Testis (tissue), 2 donors: ENCODE measurements at regions not wholly inside any gene's neighbourhood (a gene's known extent, or its start where the extent isn't known, plus 50 kb on each side); places are given as distances from the start of the nearest gene placed in this dataset.
A peak's percentile ranks its signal among the peaks of the same experiment; 100 is the strongest.

ENCODE experiments used
- DNase-seq: peaks from one replicate; pipeline ENCODE4 v3.0.0-alpha.2; 2019
- H3K27ac ChIP-seq, 2 donors: fragments of 200-600 bp; sonication (generic); one replicate each; pipeline ENCODE4 v1.5.1; 2019
- H3K27me3 ChIP-seq: fragments of 200-600 bp; sonication (generic); one replicate; pipeline ENCODE4 v1.5.1; 2019
- H3K36me3 ChIP-seq: fragments of 200-600 bp; sonication (generic); one replicate; pipeline ENCODE4 v1.5.1; 2017; ENCODE audit warnings: low read depth; ENCODE audit errors: missing control alignments
- H3K4me1 ChIP-seq: fragments of 200-600 bp; sonication (generic); one replicate; pipeline ENCODE4 v1.5.1; 2019
- H3K4me3 ChIP-seq, 2 donors: fragments of 200-600 bp; sonication (generic); one replicate each; pipeline ENCODE4 v1.5.1; 2017 to 2019
- H3K9me3 ChIP-seq: fragments of 200-600 bp; sonication (generic); one replicate; pipeline ENCODE4 v1.5.1; 2017
- CTCF ChIP-seq, 3 experiments: fragments of 450-650 bp in 2 of 3; fragments of 200-600 bp in 1 of 3; sonication (generic) in 1 of 3; IDR thresholded peaks; one replicate each; pipeline ENCODE4 v1.5.1; 2016 to 2019; ENCODE audit warnings: antibody characterized with exemption in 3 of 3, mild to moderate bottlenecking in 2 of 3, moderate library complexity in 1 of 3
- POLR2A ChIP-seq: fragments of 450-650 bp; IDR thresholded peaks from one replicate; pipeline ENCODE4 v1.6.1; 2017; ENCODE audit warnings: antibody characterized with exemption, mild to moderate bottlenecking, moderate library complexity
- WGBS, 2 donors: methylation state at CpG; one replicate each; pipeline ENCODE4 v1.1.5; 2018; 5-methylcytosine and 5-hydroxymethylcytosine counted together
- intact Hi-C: fragments of 100-400 bp; cut with DNase I; formaldehyde crosslinking; loops from one replicate; pipeline ENCODE4 v1.15.1; 2023; ENCODE audit warnings: low total_unique reads

- H3K4me3 ChIP-seq: no peak overlapping the region
- intact Hi-C loops: no loop called here
- no peaks in the 10 kb centered on the region for H3K36me3 ChIP-seq
- DNase-seq: no peak
- no peaks in the 10 kb centered on the region for H3K27me3 ChIP-seq
- TF ChIP-seq POLR2A (no peak), CTCF (IDR thresholded peaks at IDR 0.05) (no peak)
- H3K9me3 ChIP-seq: no peaks in the 10 kb centered on the region
- H3K4me1 ChIP-seq: no peaks in the 10 kb centered on the region
- WGBS, 2 donors: 63% methylated on average over 10 of the region's 10 CpGs
- H3K27ac ChIP-seq: no peak overlapping the region
Measured at GRCh38 chr5:174413567-174414314, 310.6 kb upstream of the MSX2 start.

GRCh38 chr5:174414315-174414710 is 310.1 kb upstream of the MSX2 start:
- H3K27ac ChIP-seq: no peak overlapping the region
- 29 to 52% methylated on average over 1 of the region's 1 CpG for WGBS, 2 donors
- no peaks in the 10 kb centered on the region for H3K27me3 ChIP-seq
- DNase-seq: no peak
- H3K9me3 ChIP-seq: no peaks in the 10 kb centered on the region
- no peaks in the 10 kb centered on the region for H3K4me1 ChIP-seq
- H3K36me3 ChIP-seq: no peaks in the 10 kb centered on the region
- H3K4me3 ChIP-seq: no peak overlapping the region
- no peak for TF ChIP-seq POLR2A
- TF ChIP-seq CTCF (IDR thresholded peaks at IDR 0.05): no peak
- intact Hi-C loops: no loop called here

- intact Hi-C loops: no loop called here
- peak; percentile 47 for DNase-seq
- H3K36me3 ChIP-seq: no peaks in the 10 kb centered on the region
- 2% methylated on average over 18 of the region's 18 CpGs for WGBS, 2 donors
- H3K4me1 ChIP-seq: peaks cover 5% of the 10 kb centered on the region
- no peak overlapping the region for H3K27ac ChIP-seq
- no peaks in the 10 kb centered on the region for H3K9me3 ChIP-seq
- TF ChIP-seq CTCF (IDR thresholded peaks at IDR 0.05): no peak
- H3K4me3 ChIP-seq: peak overlapping the region; percentile 15 to 22
- no peaks in the 10 kb centered on the region for H3K27me3 ChIP-seq
Measured at GRCh38 chr5:174418809-174419539, 305.4 kb upstream of the MSX2 start.

GRCh38 chr5:174419540-174420132 is 304.7 kb upstream of the MSX2 start:
- 8 to 11% methylated on average over 17 of the region's 17 CpGs for WGBS, 2 donors
- intact Hi-C loops: loop anchor here (10.0 kb wide), 1 partner anchor 375 kb away; no protein-coding TSS in a partner anchor
- H3K36me3 ChIP-seq: no peaks in the 10 kb centered on the region
- no peak overlapping the region for H3K27ac ChIP-seq
- H3K27me3 ChIP-seq: no peaks in the 10 kb centered on the region
- peak overlapping the region; percentile 15 to 22 for H3K4me3 ChIP-seq
- no peaks in the 10 kb centered on the region for H3K9me3 ChIP-seq
- TF ChIP-seq CTCF (IDR thresholded peaks at IDR 0.05) (peak; percentile 80 to 85 (median 85)), POLR2A (no peak)
- DNase-seq: peak; percentile 98
- peaks cover 5% of the 10 kb centered on the region for H3K4me1 ChIP-seq
